Kasumi-1 (cell line): ENCODE measurements at regions not wholly inside any gene's neighbourhood (a gene's known extent, or its start where the extent isn't known, plus 50 kb on each side); places are given as distances from the start of the nearest gene placed in this dataset.

Source experiments
- DNase-seq, 2 experiments: peaks; one replicate each; lab custom pipeline; 2025; lab: John Stamatoyannopoulos, UW

GRCh38 chr3:25292036-25292435 is 136.0 kb upstream of the RARB start:
- DNase-seq = no peak

GRCh38 chr3:25292595-25292994 is 135.5 kb upstream of the RARB start:
- no peak for DNase-seq

DNA sequence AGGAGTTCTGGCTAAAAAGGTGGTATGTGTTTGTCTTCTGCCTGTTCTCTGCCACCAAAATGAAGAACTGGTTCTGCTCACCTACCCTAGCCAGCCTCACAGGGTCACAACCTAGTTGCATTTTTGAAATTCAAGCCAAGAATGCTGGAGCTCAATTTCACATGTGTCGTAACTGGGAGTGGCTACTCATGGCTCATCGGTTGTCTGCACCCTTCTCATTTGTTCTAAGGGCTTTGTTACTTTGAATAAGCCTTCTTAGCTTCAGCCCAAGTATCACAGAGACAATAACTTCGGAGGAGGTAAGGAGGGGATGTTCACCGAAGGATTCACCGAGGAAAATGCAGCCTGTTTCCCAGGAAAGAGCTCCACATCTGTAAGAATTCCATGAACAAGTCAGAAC is 134.3 kb upstream of the RARB start:
- DNase-seq = no peak

- peak; percentile 97 to 98 for DNase-seq
Measured at GRCh38 chr3:25294169-25294805, 133.8 kb upstream of the RARB start.

- no peak for DNase-seq
Measured at GRCh38 chr3:25297667-25298585, 130.1 kb upstream of the RARB start.

GRCh38 chr3:25300141-25300540 is 127.9 kb upstream of the RARB start:
- DNase-seq = no peak

GRCh38 chr3:25304916-25305315 is 123.1 kb upstream of the RARB start:
- DNase-seq = no peak

DNA sequence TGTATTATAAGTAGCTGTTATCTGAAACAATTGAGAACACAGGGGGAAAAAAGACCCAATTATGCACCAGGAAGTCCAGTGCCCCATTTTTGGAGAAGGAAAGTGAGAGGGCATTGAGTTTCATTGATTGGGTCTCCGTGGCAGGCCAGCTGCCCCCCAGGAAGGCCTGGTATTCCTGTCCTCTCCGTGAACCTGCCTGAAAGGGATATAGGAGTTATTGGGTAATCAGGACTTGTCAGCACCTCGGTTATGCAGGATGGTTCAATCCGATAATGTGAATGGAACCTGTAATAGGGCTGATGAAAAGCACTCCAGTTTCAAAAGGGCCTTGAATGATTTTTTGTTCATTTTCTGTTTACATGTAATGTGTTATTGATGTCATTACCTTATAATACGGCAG is 122.0 kb upstream of the RARB start:
- DNase-seq = no peak

DNA sequence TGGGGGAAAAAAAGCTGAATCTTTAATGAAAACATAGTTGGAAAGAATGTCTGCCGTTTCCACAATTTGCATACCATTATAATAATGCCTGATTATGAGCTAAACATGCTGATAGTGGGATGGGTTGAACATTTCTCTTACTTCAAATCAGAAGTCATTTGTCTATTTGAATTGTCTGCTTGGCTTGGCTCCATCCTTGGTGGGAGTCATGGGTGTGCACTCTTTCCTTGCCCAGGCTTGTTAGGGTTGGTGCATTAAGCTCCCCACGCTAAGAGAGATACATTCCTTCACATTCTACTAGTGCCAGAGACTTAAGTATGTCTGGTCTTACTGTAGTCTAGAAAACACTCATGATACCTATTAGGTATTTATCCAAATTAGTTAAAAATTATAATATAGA is 121.4 kb upstream of the RARB start:
- DNase-seq = no peak

DNA sequence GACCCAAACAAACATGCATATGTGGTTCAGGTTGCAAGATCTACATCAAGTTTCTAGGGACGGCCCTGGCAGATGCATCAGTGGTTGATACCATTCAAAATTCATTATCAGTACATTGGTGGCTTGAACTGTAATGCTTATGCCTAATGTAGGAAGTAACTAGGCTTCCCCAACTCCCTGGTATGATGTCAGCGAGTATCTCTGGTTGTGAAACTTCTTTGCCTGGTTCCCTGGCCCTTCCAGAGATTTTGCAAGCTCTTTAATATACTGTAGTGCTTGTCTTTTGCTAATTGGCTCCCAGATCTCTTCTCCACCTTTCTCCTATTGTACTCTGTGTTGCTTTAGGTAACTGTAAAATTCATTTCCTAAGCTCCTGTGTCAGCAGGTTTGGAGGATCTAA is 114.8 kb upstream of the RARB start:
- peak in 1 of 2 experiments; percentile 8 for DNase-seq

DNA sequence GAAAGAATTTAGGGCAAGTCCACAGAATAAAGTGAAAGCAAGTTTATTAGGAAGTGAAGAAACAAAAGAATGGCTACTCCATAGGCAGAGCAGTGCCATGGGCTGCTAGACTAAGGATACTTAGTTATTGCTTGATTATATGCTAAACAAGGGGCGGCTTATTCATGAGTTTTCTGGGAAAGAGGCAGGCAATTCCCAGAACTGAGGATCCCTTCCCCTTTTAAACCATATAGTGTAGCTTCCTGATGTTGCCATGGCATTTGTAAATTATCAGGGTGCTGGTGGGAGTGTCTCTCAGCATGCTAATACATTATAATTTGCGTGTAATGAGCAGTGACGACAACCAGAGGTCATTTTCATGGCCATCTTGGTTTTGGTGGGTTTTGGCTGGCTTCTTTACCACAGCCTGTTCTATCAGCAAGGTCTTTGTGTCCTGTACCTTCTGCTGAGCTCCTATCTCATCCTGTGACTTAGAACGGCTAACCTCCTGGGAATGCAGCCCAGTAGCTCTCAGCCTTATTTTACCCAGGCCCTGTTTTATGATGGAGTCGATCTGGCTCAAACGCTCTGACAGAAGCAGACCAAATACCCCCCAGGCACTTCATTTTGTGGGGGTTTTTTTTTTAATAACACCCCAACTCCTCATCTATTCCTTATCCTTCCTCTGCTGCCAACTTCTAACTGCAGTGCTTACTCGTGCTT is 103.0 kb upstream of the RARB start:
- no peak for DNase-seq

GRCh38 chr3:25335356-25335755 is 92.7 kb upstream of the RARB start:
- DNase-seq = no peak

GRCh38 chr3:25338158-25338725 is 89.8 kb upstream of the RARB start:
- DNase-seq = no peak

- DNase-seq = no peak
Measured at GRCh38 chr3:25339225-25339624, 88.8 kb upstream of the RARB start.

GRCh38 chr3:25344670-25345069 is 83.4 kb upstream of the RARB start:
- no peak for DNase-seq

GRCh38 chr3:25349095-25349494 is 79.0 kb upstream of the RARB start:
- no peak for DNase-seq

DNA sequence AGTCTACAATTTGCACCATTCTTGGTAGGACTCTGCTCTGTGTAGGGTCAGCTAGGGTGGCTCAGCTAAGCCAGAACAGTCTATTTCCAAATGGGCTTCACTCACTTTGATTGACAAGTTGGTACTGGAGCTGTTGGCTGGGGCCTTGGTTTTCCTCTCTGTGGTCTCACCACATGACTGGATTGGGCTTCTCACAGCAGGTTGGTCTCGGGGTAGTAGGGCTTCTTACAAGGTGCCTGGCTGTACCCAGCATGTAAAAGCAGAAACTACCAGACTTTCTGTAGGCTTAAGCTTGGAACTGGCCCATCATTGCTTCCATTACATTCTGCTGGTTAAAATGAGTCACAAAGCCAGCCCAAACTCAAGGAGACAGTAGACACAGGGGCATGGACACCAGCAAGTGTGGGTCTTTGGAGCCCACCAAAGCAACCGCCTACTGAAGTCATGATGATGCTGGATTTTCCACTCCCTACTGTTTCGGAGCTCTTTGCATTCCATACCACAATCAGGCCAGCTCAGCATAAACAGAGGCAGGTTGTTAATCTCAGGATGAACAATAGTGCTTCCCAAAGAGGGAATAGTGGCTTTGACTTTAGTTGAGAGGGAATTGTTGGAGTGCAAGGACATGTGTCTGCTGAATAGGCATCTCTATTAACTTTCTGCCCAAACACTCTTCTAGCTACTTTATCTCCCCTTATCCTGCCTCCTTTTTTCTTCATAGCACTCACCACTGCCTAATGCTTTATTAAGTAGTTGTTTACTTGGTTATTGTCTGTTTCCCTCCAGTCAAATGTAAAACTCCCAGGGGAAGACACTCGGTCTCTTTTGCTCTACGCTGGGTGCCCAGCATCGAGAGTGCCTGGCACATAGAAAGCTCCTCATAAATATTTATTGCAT is 78.0 kb upstream of the RARB start:
- no peak for DNase-seq

DNA sequence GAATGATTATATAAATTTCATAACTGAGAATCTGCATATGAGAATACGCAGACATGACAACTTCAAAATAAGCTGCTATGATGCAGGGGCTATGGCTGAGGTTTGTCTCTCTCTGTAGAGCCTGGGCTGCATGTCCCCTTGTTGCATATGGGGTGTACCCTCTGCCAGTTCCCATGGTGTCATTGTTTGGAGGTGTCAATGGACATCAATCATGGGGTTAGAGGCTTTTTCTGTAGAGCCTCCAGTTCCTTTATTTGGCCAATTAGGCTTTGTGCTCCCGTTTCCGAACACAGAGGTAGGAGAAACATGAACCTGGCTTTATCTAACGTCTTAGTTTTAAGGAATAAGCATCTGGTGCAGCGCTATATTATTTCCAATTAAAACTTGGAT is 77.3 kb upstream of the RARB start:
- no peak for DNase-seq

DNA sequence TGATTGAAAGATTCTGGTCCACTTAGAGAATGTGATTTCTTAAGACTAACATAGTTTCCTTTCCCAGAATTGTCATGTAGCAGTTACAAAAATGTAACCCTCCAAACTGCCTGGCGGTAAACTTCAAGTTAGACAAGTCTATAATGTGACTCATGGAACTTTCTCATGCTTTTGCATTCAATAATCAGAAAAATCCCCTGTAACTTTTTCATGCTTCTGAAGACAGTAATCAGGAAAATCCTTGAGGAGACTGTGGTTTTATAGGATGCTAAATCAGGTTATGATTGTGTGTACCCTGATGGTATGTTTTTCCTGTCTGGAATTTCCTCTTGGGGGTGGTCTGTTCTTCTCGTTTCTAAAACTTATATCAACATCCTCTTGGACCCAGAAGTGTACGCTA is 74.0 kb upstream of the RARB start:
- DNase-seq = no peak

- no peak for DNase-seq
Measured at GRCh38 chr3:25355034-25355885, 72.8 kb upstream of the RARB start.

- no peak for DNase-seq
Measured at GRCh38 chr3:25355998-25356397, 72.1 kb upstream of the RARB start.
